Spinal cord (tissue), 9 donors: ENCODE measurements at regions not wholly inside any gene's neighbourhood (a gene's known extent, or its start where the extent isn't known, plus 50 kb on each side); places are given as distances from the start of the nearest gene placed in this dataset.
"Not testable (repeated sequence)": the region's sequence is repeated elsewhere in the genome, so short reads cannot be mapped to it uniquely, and the experiment has no call there.

ENCODE experiments used
- DNase-seq, 6 donors: peaks; one replicate each; pipeline versions ENCODE4 v3.0.0 to v3.0.0-alpha.2; 2013 to 2015; ENCODE audit warnings: low spot score in 6 of 6, low read depth in 4 of 6
- H3K27ac ChIP-seq: one replicate; pipeline ENCODE4 v1.5.1; 2013; ENCODE audit warnings: low read depth, low read length, control low read depth
- H3K27me3 ChIP-seq: one replicate; pipeline ENCODE4 v1.6.1; 2013; ENCODE audit warnings: low read length; ENCODE audit not compliant: control insufficient read depth, insufficient read depth
- H3K36me3 ChIP-seq: one replicate; pipeline ENCODE4 v1.6.1; 2013; ENCODE audit warnings: low read length; ENCODE audit not compliant: control insufficient read depth, insufficient read depth
- H3K4me1 ChIP-seq: one replicate; pipeline ENCODE4 v1.6.1; 2013; ENCODE audit warnings: low read length; ENCODE audit not compliant: control insufficient read depth, insufficient read depth
- H3K4me3 ChIP-seq: one replicate; pipeline ENCODE4 v1.5.1; 2013; ENCODE audit warnings: low read depth, low read length, control low read depth
- H3K9me3 ChIP-seq: one replicate; pipeline ENCODE4 v1.6.1; 2013; ENCODE audit warnings: low read length; ENCODE audit not compliant: control insufficient read depth, insufficient read depth
- WGBS: methylation state at CpG from one replicate; pipeline ENCODE4 v1.1.5; 2013; ENCODE audit warnings: missing lambda C conversion rate; ENCODE audit not compliant: insufficient coverage; 5-methylcytosine and 5-hydroxymethylcytosine counted together
- donor health status: healthy.

DNA sequence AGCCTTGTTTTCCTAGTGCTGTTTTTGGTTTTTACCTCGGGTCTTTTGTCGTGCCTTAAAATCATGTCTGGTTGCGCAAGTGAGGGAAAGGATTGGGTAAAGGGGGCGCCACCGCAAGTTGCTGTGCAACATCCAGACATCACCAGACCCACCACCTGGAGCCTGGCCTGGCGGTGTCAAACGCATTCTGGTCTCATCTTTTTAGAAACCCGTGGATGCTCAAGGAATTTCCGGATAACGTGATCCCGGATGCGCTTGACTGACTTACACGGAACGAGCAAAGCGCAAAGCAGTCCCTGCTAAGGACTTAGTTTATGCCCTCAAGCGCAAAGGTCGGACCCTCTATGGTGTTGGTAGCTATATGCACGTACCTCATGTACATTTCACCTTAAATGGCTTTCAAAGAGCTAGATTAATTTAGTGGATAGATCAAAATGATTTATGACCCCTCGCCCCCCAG is 105.2 kb downstream of the OR2B2 start:
- WGBS = 0% methylated on average over 12 of the region's 19 CpGs
- DNase-seq = peak in 2 of 6 donors; percentile 73 to 79
- H3K27me3 ChIP-seq = no peaks in the 10 kb centered on the region

DNA sequence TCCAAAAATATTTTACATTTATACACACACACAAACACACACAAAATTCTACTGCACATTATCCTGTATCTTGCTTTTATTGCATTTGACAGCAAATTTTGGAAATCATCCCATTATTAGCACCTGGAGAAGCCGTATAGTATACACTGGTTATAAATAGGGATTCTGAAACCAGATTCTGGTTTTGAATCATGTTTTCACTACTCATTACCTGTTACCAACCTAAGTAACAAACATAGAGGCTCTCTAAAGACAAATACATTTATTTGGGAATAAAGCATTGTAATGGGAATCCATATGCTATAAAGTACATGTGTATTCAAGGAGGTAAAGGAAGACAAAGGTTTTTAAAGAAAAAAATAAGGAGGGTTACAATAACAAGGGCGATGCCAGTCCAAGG is 106.8 kb downstream of the OR2B2 start:
- H3K9me3 ChIP-seq = no peaks in the 10 kb centered on the region
- H3K27ac ChIP-seq = no peak overlapping the region
- no peaks in the 10 kb centered on the region for H3K36me3 ChIP-seq
- no peak for DNase-seq
- peaks cover 20% of the 10 kb centered on the region for H3K4me1 ChIP-seq
- H3K27me3 ChIP-seq = no peaks in the 10 kb centered on the region
- no peak overlapping the region for H3K4me3 ChIP-seq
- 100% methylated on average over 1 of the region's 2 CpGs for WGBS

More for the DNA sequence above, 105.2 kb downstream of the OR2B2 start:
- peaks cover 20% of the 10 kb centered on the region for H3K4me1 ChIP-seq
- H3K9me3 ChIP-seq = no peaks in the 10 kb centered on the region
- no peaks in the 10 kb centered on the region for H3K36me3 ChIP-seq
- peak overlapping the region; percentile 77 for H3K4me3 ChIP-seq
- H3K27ac ChIP-seq = peak overlapping the region; percentile 99

DNA sequence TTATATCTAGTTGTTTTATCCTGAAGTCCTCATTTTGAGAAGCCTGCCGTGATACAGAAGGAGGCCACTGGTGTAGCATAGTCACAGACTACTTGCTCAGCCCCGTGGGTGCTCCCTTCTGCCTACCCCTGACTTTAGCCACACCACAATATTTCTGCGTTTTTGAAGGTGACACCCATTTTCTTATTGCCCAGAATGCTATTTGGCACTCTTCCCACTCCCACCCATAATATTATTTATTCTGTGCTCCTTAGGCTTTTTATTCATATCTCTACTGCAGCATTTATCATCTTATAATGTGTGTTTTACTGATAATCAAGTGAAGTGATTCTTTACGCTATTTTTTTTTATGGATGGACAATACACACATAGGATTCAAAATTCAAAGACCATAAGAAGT is 107.3 kb downstream of the OR2B2 start:
- WGBS = 86% methylated on average over 2 of the region's 4 CpGs
- H3K36me3 ChIP-seq = no peaks in the 10 kb centered on the region
- H3K4me3 ChIP-seq = no peak overlapping the region
- no peak for DNase-seq
- H3K4me1 ChIP-seq = peaks cover 16% of the 10 kb centered on the region
- no peak overlapping the region for H3K27ac ChIP-seq
- H3K9me3 ChIP-seq = no peaks in the 10 kb centered on the region
- no peaks in the 10 kb centered on the region for H3K27me3 ChIP-seq

DNA sequence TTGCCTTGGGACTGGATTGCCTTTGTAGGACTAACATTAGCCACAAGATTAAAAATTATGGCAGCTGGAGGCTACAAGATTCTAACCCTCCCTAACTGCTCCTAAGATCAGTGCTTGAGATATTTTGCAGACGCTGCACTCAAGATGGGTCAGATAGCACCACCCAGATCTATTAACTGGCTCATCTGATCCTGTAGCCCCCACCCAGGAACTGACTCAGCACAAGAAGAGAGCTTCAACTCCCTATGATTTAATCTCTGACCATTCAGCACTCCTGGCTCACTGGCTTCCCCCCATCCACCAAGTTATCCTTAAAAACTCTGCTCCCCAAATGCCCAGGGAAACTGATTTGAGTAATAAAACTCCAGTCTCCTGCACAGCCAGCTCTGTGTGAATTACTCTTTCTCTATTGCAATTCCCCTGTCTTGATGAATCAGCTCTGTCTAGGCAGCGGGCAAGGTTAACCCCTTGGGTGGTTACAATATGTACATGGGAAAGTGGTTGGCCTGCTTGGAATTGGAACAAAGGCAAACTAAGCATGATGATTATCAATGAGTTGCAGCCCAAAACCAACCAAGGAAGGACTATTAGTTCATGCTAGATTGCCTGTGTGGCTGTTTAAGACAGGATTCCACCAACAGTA is 111.3 kb downstream of the OR2B2 start:
- no peak overlapping the region for H3K4me3 ChIP-seq
- H3K27ac ChIP-seq = no peak overlapping the region
- H3K9me3 ChIP-seq = no peaks in the 10 kb centered on the region
- WGBS = 67% methylated on average over 1 of the region's 2 CpGs
- no peaks in the 10 kb centered on the region for H3K27me3 ChIP-seq
- H3K36me3 ChIP-seq = no peaks in the 10 kb centered on the region
- no peaks in the 10 kb centered on the region for H3K4me1 ChIP-seq
- no peak for DNase-seq

DNA sequence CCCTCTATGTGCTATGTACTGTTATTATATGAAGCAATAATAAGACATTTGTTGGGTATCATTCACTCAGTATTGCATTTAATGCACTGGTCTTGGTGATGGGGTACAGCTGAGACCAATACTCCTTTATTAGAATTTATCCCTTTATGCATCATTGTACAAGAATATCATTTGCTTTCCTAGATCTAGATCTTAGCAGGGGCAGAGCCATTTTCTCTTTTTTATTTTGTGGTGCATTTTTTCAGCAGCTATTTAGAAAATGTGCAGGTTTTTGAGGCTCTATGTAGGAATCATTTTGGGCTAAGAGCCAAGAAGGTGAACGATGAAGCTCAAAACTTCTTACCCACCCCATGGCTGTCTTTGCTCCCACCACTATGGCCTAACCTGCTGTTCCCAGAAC is 114.2 kb downstream of the OR2B2 start:
- no peak for DNase-seq
- H3K36me3 ChIP-seq = no peaks in the 10 kb centered on the region
- H3K27me3 ChIP-seq = no peaks in the 10 kb centered on the region
- H3K27ac ChIP-seq = no peak overlapping the region
- H3K4me3 ChIP-seq = no peak overlapping the region
- WGBS = 60% methylated on average over 1 of the region's 1 CpG
- peaks cover 2% of the 10 kb centered on the region for H3K4me1 ChIP-seq
- H3K9me3 ChIP-seq = no peaks in the 10 kb centered on the region

DNA sequence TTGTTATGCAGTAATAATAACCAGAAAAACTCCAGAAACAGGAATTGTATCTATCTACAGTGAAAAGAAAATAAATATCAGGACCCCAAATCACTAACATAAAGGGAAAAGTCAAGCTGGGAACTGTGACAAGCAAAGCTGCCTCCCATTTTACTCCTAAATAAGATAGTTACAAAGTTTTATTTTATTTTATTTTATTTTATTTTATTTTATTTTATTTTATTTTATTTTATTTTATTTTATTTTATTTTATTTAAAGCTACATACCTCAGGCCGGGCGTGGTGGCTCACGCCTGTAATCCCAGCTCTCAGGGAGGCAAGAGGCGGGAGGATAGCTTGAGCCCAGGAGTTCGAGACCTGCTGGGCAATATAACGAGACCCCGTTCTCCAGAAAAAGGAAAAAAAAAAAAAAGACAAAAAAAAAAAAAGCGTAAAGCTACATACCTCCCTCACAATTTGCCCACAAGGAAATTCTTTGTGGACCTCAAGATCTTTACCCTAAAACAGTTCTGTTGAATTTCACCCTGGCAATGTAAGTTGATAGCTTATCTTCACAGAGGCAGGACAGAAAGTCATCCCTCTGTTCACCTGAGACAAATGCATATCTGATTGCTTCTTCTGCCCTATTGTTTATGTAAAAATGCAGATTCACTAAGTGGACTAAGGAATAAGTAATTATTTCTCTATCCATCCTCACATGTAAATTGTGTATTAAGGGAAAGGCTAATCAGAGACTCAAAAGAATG is 115.3 kb downstream of the OR2B2 start:
- H3K4me3 ChIP-seq, H3K36me3 ChIP-seq, H3K9me3 ChIP-seq, H3K4me1 ChIP-seq, H3K27ac ChIP-seq, H3K27me3 ChIP-seq, DNase-seq: not testable (repeated sequence)
- WGBS = 100% methylated on average over 1 of the region's 8 CpGs

DNA sequence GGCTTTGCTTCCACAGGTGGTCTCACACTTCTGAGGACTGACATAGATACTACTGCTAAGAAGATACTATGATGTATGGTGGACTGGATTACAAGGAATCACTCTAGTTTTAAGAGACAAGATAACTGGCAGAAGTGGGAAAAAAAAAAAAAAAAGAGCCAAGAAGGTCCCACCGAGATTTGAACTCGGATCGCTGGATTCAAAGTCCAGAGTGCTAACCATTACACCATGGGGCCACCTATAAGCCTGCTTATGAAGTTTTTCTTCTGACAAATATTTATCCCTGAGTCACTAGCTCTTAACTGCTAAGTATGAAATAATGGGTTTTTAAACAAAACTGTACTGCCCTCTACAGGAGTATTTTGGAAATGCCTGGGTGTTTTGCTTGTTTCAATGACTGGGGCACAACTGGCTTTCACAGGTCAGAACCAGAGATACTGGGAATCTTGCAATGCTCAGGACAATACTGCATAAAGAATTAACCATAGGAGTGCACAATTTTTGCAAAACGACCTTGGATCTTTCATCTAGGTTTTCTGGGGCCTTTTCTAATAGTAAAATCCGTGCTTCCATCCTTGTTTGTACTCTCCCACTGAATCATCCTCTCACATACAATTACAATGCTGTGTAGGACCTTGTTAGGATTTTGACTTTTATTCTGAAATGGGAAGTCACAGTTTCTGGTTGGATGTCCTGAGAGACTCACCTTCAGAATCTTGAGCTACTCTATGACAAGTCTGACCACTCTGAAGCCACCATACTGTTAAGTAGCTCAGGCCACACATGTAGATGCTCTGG is 116.3 kb downstream of the OR2B2 start:
- WGBS = no CpG with 5 or more reads among the region's 5 CpGs
- H3K27me3 ChIP-seq = no peaks in the 10 kb centered on the region
- peaks cover 9% of the 10 kb centered on the region for H3K4me1 ChIP-seq
- no peaks in the 10 kb centered on the region for H3K9me3 ChIP-seq
- peak in 4 of 6 donors; percentile 78 to 95 (median 88) for DNase-seq
- no peaks in the 10 kb centered on the region for H3K36me3 ChIP-seq
- no peak overlapping the region for H3K4me3 ChIP-seq
- H3K27ac ChIP-seq = no peak overlapping the region

DNA sequence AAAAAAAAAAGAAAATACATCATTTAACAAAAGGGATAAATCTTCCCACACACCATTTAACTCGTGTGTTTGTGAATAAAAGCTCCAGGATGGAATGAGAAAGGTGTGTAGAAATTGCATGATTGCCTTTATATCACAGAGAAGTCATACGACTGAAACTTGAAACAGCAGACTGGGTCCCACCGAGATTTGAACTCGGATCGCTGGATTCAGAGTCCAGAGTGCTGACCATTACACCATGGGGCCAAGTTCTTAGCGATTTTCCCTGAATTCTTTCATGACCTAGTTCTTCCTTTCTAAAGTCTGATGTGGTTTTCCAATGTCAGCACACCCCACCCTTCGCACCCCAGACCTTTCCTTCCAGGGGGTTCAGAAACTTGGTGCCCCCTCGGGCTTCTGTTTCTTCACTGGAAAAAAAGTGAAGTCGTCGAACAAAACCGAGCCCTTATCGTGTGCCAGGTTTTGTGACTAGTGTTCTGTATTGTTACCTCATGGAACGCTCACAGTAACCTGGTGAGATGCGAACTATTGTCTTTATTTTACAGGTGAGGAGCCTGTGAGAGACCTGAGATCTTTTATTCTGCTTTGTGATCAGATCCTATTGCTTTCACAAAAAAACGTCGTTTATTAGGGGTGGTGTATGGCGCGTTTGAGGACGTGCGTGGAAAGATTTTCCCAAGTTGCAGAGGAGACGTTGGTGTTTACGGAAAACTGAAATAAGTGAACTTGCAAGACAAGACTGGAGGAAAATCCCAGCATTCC is 120.8 kb downstream of the OR2B2 start:
- no peaks in the 10 kb centered on the region for H3K9me3 ChIP-seq
- peak overlapping the region; percentile 82 for H3K4me3 ChIP-seq
- H3K27ac ChIP-seq = peak overlapping the region; percentile 93
- no peaks in the 10 kb centered on the region for H3K36me3 ChIP-seq
- peak in 4 of 6 donors; percentile 51 to 85 (median 70) for DNase-seq
- WGBS = 3% methylated on average over 17 of the region's 22 CpGs
- peaks cover 9% of the 10 kb centered on the region for H3K4me1 ChIP-seq
- H3K27me3 ChIP-seq = no peaks in the 10 kb centered on the region

DNA sequence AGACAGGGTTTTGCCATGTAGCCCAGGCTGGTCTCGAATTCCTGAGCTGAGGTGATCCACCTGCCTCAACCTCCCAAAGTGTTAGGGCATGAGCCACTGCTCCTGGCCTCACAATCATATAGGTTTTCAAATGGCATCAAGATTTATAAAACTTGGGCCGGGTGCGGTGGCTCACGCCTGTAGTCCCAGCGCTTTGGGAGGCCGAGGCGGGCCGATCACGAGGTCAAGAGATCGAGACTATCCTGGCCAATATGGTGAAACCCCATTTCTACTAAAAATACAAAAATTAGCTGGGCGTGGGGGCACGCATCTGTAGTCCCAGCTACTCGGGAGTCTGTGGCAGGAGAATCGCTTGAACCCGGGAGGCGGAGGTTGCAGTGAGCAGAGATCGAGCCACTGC is 123.8 kb downstream of the OR2B2 start:
- H3K4me1 ChIP-seq, H3K4me3 ChIP-seq, DNase-seq, H3K9me3 ChIP-seq, H3K27me3 ChIP-seq, H3K27ac ChIP-seq, H3K36me3 ChIP-seq: not testable (repeated sequence)
- WGBS = 97% methylated on average over 11 of the region's 17 CpGs
